Retina (tissue), 1 donor: ENCODE measurements at regions not wholly inside any gene's neighbourhood (a gene's known extent, or its start where the extent isn't known, plus 50 kb on each side); places are given as distances from the start of the nearest gene placed in this dataset.

Source experiments
- DNase-seq: peaks from one replicate; pipeline ENCODE4 v3.0.0-alpha.2; 2016

- DNase-seq: no peak
Observed at GRCh38 chr22:49179886-49180682, 647.6 kb downstream of the BRD1 start.

GRCh38 chr22:49179175-49179574 is 648.5 kb downstream of the BRD1 start:
- DNase-seq: no peak

- DNase-seq: no peak
Observed at GRCh38 chr22:49178246-49179005, 649.2 kb downstream of the BRD1 start.

- no peak for DNase-seq
Observed at GRCh38 chr22:49177666-49178065, 650.0 kb downstream of the BRD1 start.

GRCh38 chr22:49176956-49177355 is 650.7 kb downstream of the BRD1 start:
- no peak for DNase-seq

- no peak for DNase-seq
Observed at GRCh38 chr22:49170053-49170452, 657.6 kb downstream of the BRD1 start.

GRCh38 chr22:49169074-49169744 is 658.5 kb downstream of the BRD1 start:
- no peak for DNase-seq

GRCh38 chr22:49168219-49168813 is 659.4 kb downstream of the BRD1 start:
- DNase-seq: no peak

GRCh38 chr22:49166746-49167145 is 660.9 kb downstream of the BRD1 start:
- no peak for DNase-seq

GRCh38 chr22:49166211-49166610 is 661.5 kb downstream of the BRD1 start:
- DNase-seq: no peak

GRCh38 chr22:49164773-49165320 is 662.8 kb downstream of the BRD1 start:
- no peak for DNase-seq

GRCh38 chr22:49163960-49164690 is 663.5 kb downstream of the BRD1 start:
- no peak for DNase-seq

GRCh38 chr22:49163258-49163959 is 664.3 kb downstream of the BRD1 start:
- DNase-seq: no peak

GRCh38 chr22:49162841-49163240 is 664.8 kb downstream of the BRD1 start:
- DNase-seq: no peak

GRCh38 chr22:49161002-49161850 is 666.4 kb downstream of the BRD1 start:
- no peak for DNase-seq

GRCh38 chr22:49160261-49161001 is 667.2 kb downstream of the BRD1 start:
- no peak for DNase-seq

GRCh38 chr22:49159711-49160110 is 668.0 kb downstream of the BRD1 start:
- DNase-seq: no peak

- no peak for DNase-seq
Observed at GRCh38 chr22:49158741-49159564, 668.7 kb downstream of the BRD1 start.
